H1 (cell line): ENCODE measurements at regions not wholly inside any gene's neighbourhood (a gene's known extent, or its start where the extent isn't known, plus 50 kb on each side); places are given as distances from the start of the nearest gene placed in this dataset.

Experiments
- CTCF ChIA-PET: fragments of 300-600 bp; sonication (Branson Sonifier 250); formaldehyde crosslinking; loops from one replicate; lab custom pipeline; 2021; ENCODE audit not compliant: partially characterized antibody; lab: Charles Lee
- POLR2A ChIA-PET: fragments of 300-600 bp; sonication (Branson Sonifier 250); formaldehyde crosslinking; loops from one replicate; lab custom pipeline; 2021; ENCODE audit warnings: inconsistent platforms; ENCODE audit not compliant: partially characterized antibody; lab: Charles Lee
- DNase-seq, 2 experiments: peaks; one replicate each; pipeline versions ENCODE4 v3.0.0 to v3.0.0-alpha.2; 2010 to 2022; ENCODE audit warnings: low spot score in 2 of 2, low read depth in 1 of 2, mixed read lengths in 1 of 2
- FAIRE-seq: peaks from 2 replicates; lab custom pipeline; 2011; peaks lifted over from hg19 to GRCh38; lab: Jason Lieb, UNC
- H2AFZ ChIP-seq: 2 replicates; pipeline ENCODE4 v1.8.1; 2012; ENCODE audit warnings: low read length, inconsistent platforms
- H2AK5ac ChIP-seq: 2 replicates; pipeline ENCODE4 v1.6.1; 2013; ENCODE audit warnings: low read depth, low read length
- H2BK120ac ChIP-seq: replicated peaks from 2 replicates; pipeline ENCODE3; 2013; ENCODE audit warnings: low read depth, low read length, inconsistent platforms
- H2BK12ac ChIP-seq: 2 replicates; pipeline ENCODE4 v1.6.1; 2013; ENCODE audit warnings: low read depth, low read length
- H2BK15ac ChIP-seq: 2 replicates; pipeline ENCODE4 v1.6.1; 2013; ENCODE audit warnings: low read length
- H2BK20ac ChIP-seq: 2 replicates; pipeline ENCODE4 v1.6.1; 2013; ENCODE audit warnings: low read length
- H2BK5ac ChIP-seq: 2 replicates; pipeline ENCODE4 v1.6.1; 2013; ENCODE audit warnings: low read depth, low read length
- H3K14ac ChIP-seq: 2 replicates; pipeline ENCODE4 v1.6.1; 2013; ENCODE audit warnings: inconsistent platforms; ENCODE audit not compliant: insufficient read length
- H3K18ac ChIP-seq: 2 replicates; pipeline ENCODE4 v1.6.1; 2013; ENCODE audit warnings: low read length; ENCODE audit errors: extremely low read depth
- H3K23ac ChIP-seq: 2 replicates; pipeline ENCODE4 v1.6.1; 2013; ENCODE audit warnings: inconsistent platforms; ENCODE audit not compliant: insufficient read length
- H3K23me2 ChIP-seq: 2 replicates; pipeline ENCODE4 v1.6.1; 2013; ENCODE audit warnings: low read depth, low read length
- H3K27ac ChIP-seq: 2 replicates; pipeline ENCODE4 v1.6.1; 2011; ENCODE audit warnings: low read depth, low read length, inconsistent platforms
- H3K27me3 ChIP-seq, 4 experiments: replicated peaks in 1 of 4; 1 replicate in 1 of 4; 2 replicates in 3 of 4; pipeline versions ENCODE4 v1.6.1 to v1.8.1; 2011 to 2013; ENCODE audit warnings: low read length in 3 of 4, mild to moderate bottlenecking in 3 of 4, inconsistent platforms in 2 of 4, mixed read lengths in 2 of 4, moderate library complexity in 1 of 4; ENCODE audit not compliant: control insufficient read depth in 3 of 4, insufficient read depth in 3 of 4; ENCODE audit errors: extremely low read depth in 1 of 4
- H3K36me3 ChIP-seq, 4 experiments: 2 replicates each; pipeline versions ENCODE4 v1.6.1 to v1.8.1; 2011 to 2013; ENCODE audit warnings: mild to moderate bottlenecking in 4 of 4, low read length in 3 of 4, moderate library complexity in 2 of 4, control low read depth in 1 of 4, inconsistent platforms in 1 of 4; ENCODE audit not compliant: insufficient read depth in 4 of 4, control insufficient read depth in 2 of 4
- H3K4ac ChIP-seq: replicated peaks from 2 replicates; pipeline ENCODE3; 2013; ENCODE audit warnings: low read length, low read depth, mixed read lengths, inconsistent platforms; ENCODE audit not compliant: insufficient read length
- H3K4me1 ChIP-seq, 4 experiments: replicated peaks in 1 of 4; 1 replicate in 1 of 4; 2 replicates in 3 of 4; pipeline versions ENCODE4 v1.6.1 to v1.8.1; 2011 to 2013; ENCODE audit warnings: low read length in 3 of 4, inconsistent platforms in 2 of 4, mixed read lengths in 1 of 4; ENCODE audit not compliant: insufficient read depth in 4 of 4, control insufficient read depth in 3 of 4
- H3K4me2 ChIP-seq, 2 experiments: 2 replicates each; pipeline versions ENCODE4 v1.6.1 to v1.8.1; 2011 to 2013; ENCODE audit warnings: low read depth in 2 of 2, low read length in 2 of 2, control low read depth in 1 of 2, inconsistent platforms in 1 of 2, mild to moderate bottlenecking in 1 of 2; ENCODE audit not compliant: insufficient read depth in 1 of 2
- H3K4me3 ChIP-seq, 4 experiments: fragments of 200-600, 300-600 bp in 1 of 4; sonication (generic), shearing (Covaris generic), sonication (Bioruptor Twin) in 1 of 4; 2 replicates each; pipeline versions ENCODE4 v1.5.1 to v1.8.1; 2011 to 2016; ENCODE audit warnings: low read length in 4 of 4, low read depth in 3 of 4, control low read depth in 2 of 4, inconsistent platforms in 2 of 4, mild to moderate bottlenecking in 2 of 4, mixed read lengths in 1 of 4, moderate library complexity in 1 of 4; ENCODE audit not compliant: insufficient read depth in 2 of 4; ENCODE audit errors: extremely low read depth in 1 of 4
- H3K56ac ChIP-seq: replicated peaks from 2 replicates; pipeline ENCODE3; 2013; ENCODE audit warnings: low read depth, mild to moderate bottlenecking, mixed read lengths, low read length, inconsistent platforms; ENCODE audit not compliant: insufficient read length
- H3K79me1 ChIP-seq: 2 replicates; pipeline ENCODE4 v1.6.1; 2013; ENCODE audit warnings: low read depth, low read length, control low read depth
- H3K79me2 ChIP-seq, 2 experiments: 2 replicates each; pipeline versions ENCODE4 v1.6.1 to v1.8.1; 2012 to 2013; ENCODE audit warnings: low read length in 2 of 2, mild to moderate bottlenecking in 2 of 2, inconsistent platforms in 1 of 2; ENCODE audit not compliant: insufficient read depth in 2 of 2, control insufficient read depth in 1 of 2
- H3K9ac ChIP-seq, 4 experiments: replicated peaks in 1 of 4; 1 replicate in 1 of 4; 2 replicates in 3 of 4; pipeline versions ENCODE4 v1.6.1 to v1.8.1; 2011 to 2013; ENCODE audit warnings: low read depth in 3 of 4, low read length in 3 of 4, control low read depth in 2 of 4, mild to moderate bottlenecking in 2 of 4, moderate library complexity in 2 of 4, inconsistent platforms in 1 of 4; ENCODE audit errors: extremely low read depth in 1 of 4
- H3K9me3 ChIP-seq, 2 experiments: 2 replicates each; pipeline versions ENCODE4 v1.6.1 to v1.8.1; 2012 to 2013; ENCODE audit warnings: mild to moderate bottlenecking in 2 of 2, moderate library complexity in 2 of 2, control low read depth in 1 of 2, inconsistent platforms in 1 of 2, low read depth in 1 of 2, low read length in 1 of 2, mixed read lengths in 1 of 2; ENCODE audit not compliant: insufficient read depth in 2 of 2
- H4K20me1 ChIP-seq, 2 experiments: replicated peaks in 1 of 2; 2 replicates each; pipeline versions ENCODE3 to v1.8.1; 2011 to 2013; ENCODE audit warnings: inconsistent platforms in 2 of 2, low read length in 2 of 2, mild to moderate bottlenecking in 1 of 2; ENCODE audit not compliant: insufficient read depth in 2 of 2, control insufficient read depth in 1 of 2
- H4K5ac ChIP-seq: 2 replicates; pipeline ENCODE4 v1.6.1; 2013; ENCODE audit warnings: low read length, low read depth, mixed read lengths, inconsistent platforms; ENCODE audit not compliant: insufficient read length
- H4K8ac ChIP-seq: 2 replicates; pipeline ENCODE4 v1.8.0; 2013; ENCODE audit warnings: mild to moderate bottlenecking, moderate library complexity, low read length, inconsistent platforms; ENCODE audit not compliant: insufficient read depth; ENCODE audit errors: extremely low read depth
- H4K91ac ChIP-seq: replicated peaks from 2 replicates; pipeline ENCODE3; 2013; ENCODE audit warnings: low read length, mixed read lengths, inconsistent platforms; ENCODE audit not compliant: insufficient read length
- CEBPB ChIP-seq: IDR thresholded peaks from 2 replicates; pipeline ENCODE4 v1.6.1; 2012; ENCODE audit warnings: low read depth, low read length
- CHD1 ChIP-seq: IDR thresholded peaks from 2 replicates; pipeline ENCODE4 v1.6.1; 2012; ENCODE audit warnings: low read depth, low read length, improper control_type of control experiment
- CHD2 ChIP-seq: IDR thresholded peaks from 2 replicates; pipeline ENCODE4 v1.6.1; 2012; ENCODE audit warnings: low read length, improper control_type of control experiment
- EP300 ChIP-seq, 2 experiments: IDR thresholded peaks; 1 replicate in 1 of 2; 2 replicates in 1 of 2; pipeline ENCODE4 v1.6.1; 2011 to 2012; ENCODE audit warnings: low read depth in 2 of 2, low read length in 2 of 2, mild to moderate bottlenecking in 2 of 2, borderline replicate concordance in 1 of 2, inconsistent platforms in 1 of 2, moderate library complexity in 1 of 2
- EZH2 ChIP-seq: fragments of 200-600 bp; sonication (generic); IDR thresholded peaks from 2 replicates; pipeline ENCODE4 v1.7.1; 2012; ENCODE audit warnings: low read depth, mild to moderate bottlenecking, moderate library complexity, low read length, inconsistent platforms; ENCODE audit not compliant: severe bottlenecking
- JUND ChIP-seq: IDR thresholded peaks from 2 replicates; pipeline ENCODE4 v1.6.1; 2011; ENCODE audit warnings: mild to moderate bottlenecking, improper control_type of control experiment, low read length
- KDM4A ChIP-seq: IDR thresholded peaks from one replicate; pipeline ENCODE4 v1.7.1; 2012; ENCODE audit warnings: low read depth, mild to moderate bottlenecking, moderate library complexity, low read length, inconsistent platforms; ENCODE audit not compliant: severe bottlenecking
- KDM5A ChIP-seq: fragments of 200-600 bp; IDR thresholded peaks from 2 replicates; pipeline ENCODE4 v1.7.1; 2012; ENCODE audit warnings: mild to moderate bottlenecking, low read length, inconsistent platforms, mixed read lengths
- RAD21 ChIP-seq, 2 experiments: IDR thresholded peaks in 1 of 2; conservative IDR thresholded peaks in 1 of 2; 2 replicates each; pipeline ENCODE4 v1.6.1; 2011; ENCODE audit warnings: low read depth in 2 of 2, low read length in 2 of 2, improper control_type of control experiment in 1 of 2, inconsistent platforms in 1 of 2, mild to moderate bottlenecking in 1 of 2, moderate library complexity in 1 of 2
- RFX5 ChIP-seq: IDR thresholded peaks from 2 replicates; pipeline ENCODE4 v1.6.1; 2011; ENCODE audit warnings: low read depth, low read length, improper control_type of control experiment, borderline replicate concordance
- SIRT6 ChIP-seq: IDR thresholded peaks from one replicate; pipeline ENCODE4 v1.7.1; 2012; ENCODE audit warnings: low read length, inconsistent platforms
- SIX5 ChIP-seq: IDR thresholded peaks from 2 replicates; pipeline ENCODE4 v1.6.1; 2011; ENCODE audit warnings: mild to moderate bottlenecking, low read depth, low read length
- SP2 ChIP-seq: IDR thresholded peaks from 2 replicates; pipeline ENCODE4 v1.6.1; 2012; ENCODE audit warnings: mild to moderate bottlenecking, low read length, inconsistent platforms
- TAF1 ChIP-seq: IDR thresholded peaks from 2 replicates; pipeline ENCODE4 v1.6.1; 2011; ENCODE audit warnings: mild to moderate bottlenecking, low read depth, low read length
- WGBS, 2 experiments: shearing (Covaris generic) in 1 of 2; methylation state at CpG; one replicate each; pipeline versions ENCODE4 v1.1.6 to v1.1.7; 2013 to 2015; ENCODE audit warnings: low lambda C conversion rate in 2 of 2, mixed read lengths in 2 of 2, inconsistent platforms in 1 of 2, low coverage in 1 of 2, missing lambda C conversion rate in 1 of 2; ENCODE audit not compliant: insufficient replicate concordance in 2 of 2, insufficient coverage in 1 of 2, insufficient read length in 1 of 2; ENCODE audit errors: extremely low coverage in 1 of 2, missing lambda C conversion rate in 1 of 2; 5-methylcytosine and 5-hydroxymethylcytosine counted together

DNA sequence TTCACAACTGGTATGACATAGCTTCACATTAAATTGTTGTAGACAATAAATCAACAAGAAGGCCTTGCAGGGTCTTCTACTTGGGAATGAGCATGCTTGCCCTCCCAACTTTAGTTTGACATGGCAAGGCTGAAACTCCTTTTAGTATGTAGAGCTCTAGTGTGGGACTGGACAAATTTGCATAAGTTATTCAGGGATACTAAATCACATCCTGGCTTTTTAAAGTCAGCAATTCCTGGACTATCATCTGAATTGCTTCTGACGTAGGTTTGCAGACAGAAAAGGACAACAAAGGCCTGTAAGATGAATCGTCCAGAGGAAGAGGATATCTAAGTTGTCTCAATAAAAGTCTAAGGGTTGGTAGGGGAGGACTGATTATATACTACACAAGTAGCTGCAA lies 123.0 kb upstream of the MAGEB16 start:
- H3K4me3 ChIP-seq = no peak overlapping the region
- no peaks in the 10 kb centered on the region for H3K9me3 ChIP-seq
- no peaks in the 10 kb centered on the region; a peak in 1 of 7 replicates for H3K4me1 ChIP-seq
- no peaks in the 10 kb centered on the region for H4K20me1 ChIP-seq
- no peaks in the 10 kb centered on the region for H3K36me3 ChIP-seq
- no peaks in the 10 kb centered on the region for H3K23me2 ChIP-seq
- no peak overlapping the region for H3K23ac ChIP-seq
- FAIRE-seq = no peak
- H2BK15ac ChIP-seq = no peak overlapping the region
- H2BK20ac ChIP-seq = no peak overlapping the region
- no peak overlapping the region for H3K4me2 ChIP-seq
- no peak overlapping the region for H3K9ac ChIP-seq
- no peaks in the 10 kb centered on the region for H3K27me3 ChIP-seq
- no peak overlapping the region for H2AK5ac ChIP-seq
- H3K79me1 ChIP-seq = no peaks in the 10 kb centered on the region
- ChIA-PET POLR2A (interaction anchor here (0.6 kb wide), 1 partner anchor 662 kb away, joined by 3 read pairs; no protein-coding TSS in a partner anchor), CTCF (no interaction called here)
- H2BK120ac ChIP-seq = no peak overlapping the region
- H4K8ac ChIP-seq = no peak overlapping the region
- 58% methylated on average over 2 of the region's 2 CpGs; no CpG with 5 or more reads in 1 of the 2 experiments for WGBS, 2 experiments
- no peak overlapping the region for H3K14ac ChIP-seq
- no peak overlapping the region for H2BK12ac ChIP-seq
- H4K5ac ChIP-seq = no peak overlapping the region
- H4K91ac ChIP-seq = no peak overlapping the region
- H3K18ac ChIP-seq = no peak overlapping the region
- DNase-seq = no peak
- H3K56ac ChIP-seq = no peak overlapping the region
- H2AFZ ChIP-seq = no peak overlapping the region
- H3K4ac ChIP-seq = no peak overlapping the region
- no peak overlapping the region for H2BK5ac ChIP-seq
- H3K27ac ChIP-seq = no peak overlapping the region
- H3K79me2 ChIP-seq = no peaks in the 10 kb centered on the region
- TF ChIP-seq JUND (no peak), SIX5 (no peak), RFX5 (no peak), CHD1 (no peak), CHD2 (no peak), EP300 (IDR thresholded peaks at IDR 0.05; ENCODE audit: borderline replicate concordance in 1 of 2, low read depth in 2 of 2, low read length in 2 of 2) (no peak), SIRT6 (no peak), CEBPB (no peak), KDM4A (no peak), SP2 (no peak), KDM5A (no peak), TAF1 (no peak), RAD21 (IDR thresholded peaks at IDR 0.05 in 1 of 2, conservative IDR thresholded peaks at IDR 0.05 in 1 of 2; ENCODE audit: low read depth in 2 of 2, low read length in 2 of 2) (no peak), EZH2 (no peak)
